RWPE2 (cell line): ENCODE measurements at regions not wholly inside any gene's neighbourhood (a gene's known extent, or its start where the extent isn't known, plus 50 kb on each side); places are given as distances from the start of the nearest gene placed in this dataset.

Experiments
- ATAC-seq: fragments of 200-7000 bp; cut with Tn5 transposase; 3 replicates; pipeline ENCODE4 v1.9.1; 2021; ENCODE audit warnings: low read depth
- DNase-seq: peaks from one replicate; pipeline ENCODE4 v3.0.0-alpha.2; 2020; ENCODE audit warnings: low spot score
- H3K27ac ChIP-seq: fragments of 450-650 bp; 2 replicates; pipeline ENCODE4 v1.5.1; 2017; ENCODE audit warnings: mild to moderate bottlenecking; ENCODE audit not compliant: poor library complexity, severe bottlenecking
- H3K27me3 ChIP-seq: fragments of 250-450 bp; sonication (Bioruptor Pico); 2 replicates; pipeline ENCODE4 v1.5.1; 2021; ENCODE audit warnings: mild to moderate bottlenecking, moderate library complexity; ENCODE audit not compliant: insufficient read depth, poor library complexity, severe bottlenecking
- H3K36me3 ChIP-seq: fragments of 250-450 bp; sonication (Bioruptor Pico); 2 replicates; pipeline ENCODE4 v1.5.1; 2020; ENCODE audit warnings: low read depth, mild to moderate bottlenecking, moderate library complexity
- H3K4me1 ChIP-seq: fragments of 250-450 bp; sonication (Bioruptor Pico); 2 replicates; pipeline ENCODE4 v1.5.1; 2021; ENCODE audit warnings: mild to moderate bottlenecking, moderate library complexity; ENCODE audit not compliant: insufficient read depth, poor library complexity, severe bottlenecking
- H3K4me3 ChIP-seq: fragments of 250-450 bp; sonication (Bioruptor Pico); 2 replicates; pipeline ENCODE4 v1.5.1; 2021; ENCODE audit warnings: mild to moderate bottlenecking, moderate library complexity; ENCODE audit not compliant: severe bottlenecking
- H3K9me3 ChIP-seq: fragments of 250-450 bp; sonication (Bioruptor Pico); 2 replicates; pipeline ENCODE4 v1.5.1; 2021; ENCODE audit warnings: mild to moderate bottlenecking, moderate library complexity; ENCODE audit not compliant: severe bottlenecking
- TF ChIP-seq, protein P1 (sequence below): fragments of 450-650 bp; IDR thresholded peaks from one replicate; pipeline ENCODE4 v1.5.1; 2017; ENCODE audit warnings: mild to moderate bottlenecking, moderate library complexity; ENCODE audit not compliant: poor library complexity, severe bottlenecking

DNA sequence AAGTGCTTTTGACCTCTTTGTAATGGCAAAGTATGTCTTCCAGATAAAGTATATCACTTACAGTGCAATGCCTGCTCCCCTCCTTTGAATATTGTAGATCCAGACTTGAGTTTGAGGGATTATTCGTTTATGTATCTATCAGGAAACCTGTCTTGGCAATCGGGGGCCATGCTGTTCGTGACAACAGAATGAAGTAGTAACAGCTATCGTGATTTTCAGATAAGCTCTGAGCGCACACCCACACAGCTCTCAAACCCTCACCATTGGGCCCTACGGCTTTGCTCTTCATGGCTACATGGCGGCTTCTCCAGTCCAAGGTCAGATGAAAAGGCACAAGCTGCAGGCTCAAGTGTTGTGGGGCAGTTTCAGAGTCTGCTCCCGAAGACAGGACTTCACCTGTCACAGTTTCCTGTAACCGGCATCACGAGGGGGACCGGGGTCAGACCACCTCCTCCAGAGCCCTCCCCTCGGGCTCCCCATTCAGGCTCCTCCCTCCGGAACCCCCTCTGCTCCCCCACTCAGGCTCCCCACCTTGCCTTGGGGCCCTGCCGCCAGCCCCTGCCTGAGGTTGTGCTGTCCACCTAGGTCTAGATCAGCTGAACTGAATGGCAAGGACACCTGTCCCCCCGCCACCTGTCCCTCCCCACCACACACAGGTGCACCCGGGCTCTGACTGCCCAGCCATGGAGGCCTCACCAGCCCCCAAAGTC lies 292.5 kb upstream of the SALL3 start:
- TF ChIP-seq, protein P1, sequence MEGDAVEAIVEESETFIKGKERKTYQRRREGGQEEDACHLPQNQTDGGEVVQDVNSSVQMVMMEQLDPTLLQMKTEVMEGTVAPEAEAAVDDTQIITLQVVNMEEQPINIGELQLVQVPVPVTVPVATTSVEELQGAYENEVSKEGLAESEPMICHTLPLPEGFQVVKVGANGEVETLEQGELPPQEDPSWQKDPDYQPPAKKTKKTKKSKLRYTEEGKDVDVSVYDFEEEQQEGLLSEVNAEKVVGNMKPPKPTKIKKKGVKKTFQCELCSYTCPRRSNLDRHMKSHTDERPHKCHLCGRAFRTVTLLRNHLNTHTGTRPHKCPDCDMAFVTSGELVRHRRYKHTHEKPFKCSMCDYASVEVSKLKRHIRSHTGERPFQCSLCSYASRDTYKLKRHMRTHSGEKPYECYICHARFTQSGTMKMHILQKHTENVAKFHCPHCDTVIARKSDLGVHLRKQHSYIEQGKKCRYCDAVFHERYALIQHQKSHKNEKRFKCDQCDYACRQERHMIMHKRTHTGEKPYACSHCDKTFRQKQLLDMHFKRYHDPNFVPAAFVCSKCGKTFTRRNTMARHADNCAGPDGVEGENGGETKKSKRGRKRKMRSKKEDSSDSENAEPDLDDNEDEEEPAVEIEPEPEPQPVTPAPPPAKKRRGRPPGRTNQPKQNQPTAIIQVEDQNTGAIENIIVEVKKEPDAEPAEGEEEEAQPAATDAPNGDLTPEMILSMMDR = no peak
- H3K27me3 ChIP-seq = no peaks in the 10 kb centered on the region
- no peaks in the 10 kb centered on the region for H3K36me3 ChIP-seq
- no peaks in the 10 kb centered on the region for H3K9me3 ChIP-seq
- H3K27ac ChIP-seq = no peak overlapping the region
- no peak overlapping the region for H3K4me3 ChIP-seq
- H3K4me1 ChIP-seq = no peaks in the 10 kb centered on the region
- no peak for DNase-seq
- no peak for ATAC-seq

DNA sequence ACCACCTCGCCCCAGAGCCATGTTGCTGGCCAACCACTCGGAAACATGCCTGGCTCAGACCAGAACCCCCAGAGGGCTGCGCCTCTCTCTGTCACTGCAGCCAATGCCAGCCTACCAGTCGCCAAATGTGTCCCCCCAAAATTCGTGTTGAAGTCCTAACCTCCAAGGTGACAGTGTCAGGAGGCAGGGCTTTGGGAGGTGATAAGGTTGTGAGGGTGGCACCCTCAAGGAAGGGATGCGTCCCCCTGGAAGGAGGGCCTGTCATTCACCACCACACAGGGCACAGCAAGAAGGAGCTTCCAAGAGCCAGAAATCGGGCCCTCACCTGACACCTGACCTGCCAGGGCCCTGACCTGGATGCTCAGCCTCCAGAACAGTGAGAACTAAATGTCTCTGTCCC lies 291.9 kb upstream of the SALL3 start:
- ATAC-seq (no peak), DNase-seq (no peak)
- H3K4me1 ChIP-seq = no peaks in the 10 kb centered on the region
- no peaks in the 10 kb centered on the region for H3K9me3 ChIP-seq
- no peak overlapping the region for H3K4me3 ChIP-seq
- H3K36me3 ChIP-seq = no peaks in the 10 kb centered on the region
- no peaks in the 10 kb centered on the region for H3K27me3 ChIP-seq
- H3K27ac ChIP-seq = no peak overlapping the region
- TF ChIP-seq, protein P1 = no peak

DNA sequence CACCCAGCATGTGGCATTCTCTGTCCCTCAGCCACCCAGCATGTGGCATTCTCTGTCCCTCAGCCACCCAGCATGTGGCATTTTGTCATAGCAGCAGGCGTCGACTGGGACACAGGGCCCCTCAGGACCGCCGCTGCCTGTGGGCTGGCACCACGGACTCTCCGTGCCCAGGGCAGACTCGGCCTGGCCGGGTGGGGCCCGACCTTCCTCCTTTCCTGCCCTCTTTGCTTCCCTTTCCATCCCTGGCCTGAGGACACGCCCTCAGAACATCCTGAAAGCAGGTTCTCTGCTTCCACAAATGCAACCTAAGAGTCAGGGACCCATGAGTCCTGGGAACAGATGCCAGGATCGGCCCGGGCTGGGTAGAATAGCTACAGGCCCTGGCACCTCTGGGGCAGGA lies 291.4 kb upstream of the SALL3 start:
- Histone ChIP-seq H3K27me3 (no peaks in the 10 kb centered on the region), H3K9me3 (no peaks in the 10 kb centered on the region), H3K27ac (no peak overlapping the region), H3K4me3 (no peak overlapping the region), H3K4me1 (no peaks in the 10 kb centered on the region), H3K36me3 (no peaks in the 10 kb centered on the region)
- DNase-seq (no peak), ATAC-seq (no peak)
- TF ChIP-seq, protein P1 = no peak

DNA sequence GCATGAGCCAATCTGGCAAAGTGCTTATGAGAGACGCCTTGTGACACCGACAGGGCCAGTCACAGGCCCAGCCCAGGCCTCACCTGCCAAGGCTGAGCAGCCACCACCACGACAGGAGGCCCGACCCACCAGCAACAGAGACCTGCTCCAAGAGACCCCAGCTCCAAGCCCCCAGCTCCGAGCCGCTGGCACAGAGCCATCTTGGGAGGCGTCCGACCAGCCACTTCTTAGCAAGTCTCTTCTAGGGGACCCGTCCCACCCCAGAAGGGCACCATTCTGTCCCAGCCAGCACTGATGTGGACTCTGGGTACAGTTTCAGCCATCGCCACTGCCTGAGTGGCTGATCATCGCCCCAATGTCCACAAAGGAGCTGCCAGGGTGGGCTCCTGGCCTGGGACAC lies 290.7 kb upstream of the SALL3 start:
- Histone ChIP-seq H3K36me3 (no peaks in the 10 kb centered on the region), H3K27ac (no peak overlapping the region), H3K4me1 (no peaks in the 10 kb centered on the region), H3K4me3 (no peak overlapping the region), H3K9me3 (no peaks in the 10 kb centered on the region), H3K27me3 (no peaks in the 10 kb centered on the region)
- no peak for ATAC-seq
- no peak for DNase-seq
- TF ChIP-seq, protein P1 = no peak

DNA sequence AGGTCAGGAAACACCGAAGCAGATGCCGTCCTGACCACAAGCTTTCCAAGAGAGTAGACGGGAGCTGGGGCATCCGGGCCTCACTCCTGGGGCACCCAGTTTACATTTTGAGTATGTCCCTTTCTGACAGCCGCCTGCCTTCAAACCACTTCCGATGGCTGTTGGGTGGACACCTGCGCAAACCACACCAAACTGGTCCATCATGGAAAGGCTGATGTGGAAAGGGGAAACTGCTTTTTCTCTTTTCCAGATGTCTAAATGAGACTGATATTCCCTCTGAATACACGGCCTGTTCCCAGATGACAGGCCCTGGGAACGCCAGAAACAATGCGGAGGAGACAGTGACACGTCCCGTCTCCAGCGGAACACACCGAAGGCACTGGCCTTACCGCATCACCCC lies 290.0 kb upstream of the SALL3 start:
- no peak overlapping the region for H3K27ac ChIP-seq
- no peaks in the 10 kb centered on the region for H3K27me3 ChIP-seq
- H3K9me3 ChIP-seq = no peaks in the 10 kb centered on the region
- no peaks in the 10 kb centered on the region for H3K4me1 ChIP-seq
- TF ChIP-seq, protein P1 = no peak
- no peaks in the 10 kb centered on the region for H3K36me3 ChIP-seq
- no peak for ATAC-seq
- no peak for DNase-seq
- H3K4me3 ChIP-seq = no peak overlapping the region
